NOMO-1 (cell line): ENCODE measurements at regions not wholly inside any gene's neighbourhood (a gene's known extent, or its start where the extent isn't known, plus 50 kb on each side); places are given as distances from the start of the nearest gene placed in this dataset.
"Not testable (repeated sequence)": the region's sequence is repeated elsewhere in the genome, so short reads cannot be mapped to it uniquely, and the experiment has no call there.

Experiments used
- DNase-seq, 2 experiments: peaks; one replicate each; lab custom pipeline; 2025; ENCODE audit not compliant: unreplicated experiment in 2 of 2; lab: John Stamatoyannopoulos, UW

GRCh38 chr5:15344954-15345353 is 155.0 kb upstream of the FBXL7 start:
- DNase-seq, result no peak

GRCh38 chr5:15338546-15338945 is 161.4 kb upstream of the FBXL7 start:
- no peak for DNase-seq

GRCh38 chr5:15334551-15335266 is 165.3 kb upstream of the FBXL7 start:
- DNase-seq, result no peak

GRCh38 chr5:15333091-15333490 is 166.9 kb upstream of the FBXL7 start:
- no peak for DNase-seq

GRCh38 chr5:15326932-15327331 is 173.0 kb upstream of the FBXL7 start:
- DNase-seq, result no peak

GRCh38 chr5:15326471-15326870 is 173.5 kb upstream of the FBXL7 start:
- no peak for DNase-seq

- DNase-seq, result no peak
These were observed 177.6 kb upstream of the FBXL7 start for GRCh38 chr5:15322421-15322820.

GRCh38 chr5:15321776-15322175 is 178.2 kb upstream of the FBXL7 start:
- no peak for DNase-seq

- DNase-seq, result no peak
These were observed 179.1 kb upstream of the FBXL7 start for GRCh38 chr5:15320871-15321270.

GRCh38 chr5:15304914-15305834 is 194.8 kb upstream of the FBXL7 start:
- DNase-seq, result no peak

GRCh38 chr5:15304066-15304731 is 195.8 kb upstream of the FBXL7 start:
- no peak for DNase-seq

GRCh38 chr5:15300141-15300540 is 199.8 kb upstream of the FBXL7 start:
- no peak for DNase-seq

GRCh38 chr5:15290953-15291352 is 209.0 kb upstream of the FBXL7 start:
- DNase-seq, result no peak

GRCh38 chr5:15286650-15287049 is 213.3 kb upstream of the FBXL7 start:
- no peak for DNase-seq

- DNase-seq, result peak in 1 of 2 experiments; percentile 2
These were observed 213.9 kb upstream of the FBXL7 start for GRCh38 chr5:15285901-15286583.

- DNase-seq, result no peak
These were observed 215.3 kb upstream of the FBXL7 start for GRCh38 chr5:15284706-15285105.

- DNase-seq, result no peak
These were observed 216.9 kb upstream of the FBXL7 start for GRCh38 chr5:15283076-15283475.

GRCh38 chr5:15282611-15283010 is 217.4 kb upstream of the FBXL7 start:
- DNase-seq, result no peak

- DNase-seq, result not testable (repeated sequence)
These were observed 228.4 kb upstream of the FBXL7 start for GRCh38 chr5:15271596-15271995.

GRCh38 chr5:15267966-15268365 is 232.0 kb upstream of the FBXL7 start:
- DNase-seq, result no peak

- DNase-seq, result no peak
These were observed 233.1 kb upstream of the FBXL7 start for GRCh38 chr5:15266841-15267240.
